HEK293T (cell line): ENCODE measurements at regions not wholly inside any gene's neighbourhood (a gene's known extent, or its start where the extent isn't known, plus 50 kb on each side); places are given as distances from the start of the nearest gene placed in this dataset.

ENCODE experiments used
- ARNT ChIP-seq: fragments of 450-650 bp; IDR thresholded peaks from 2 replicates; pipeline ENCODE4 v1.6.1; 2017; ENCODE audit warnings: mild to moderate bottlenecking
- BHLHE40 ChIP-seq: fragments of 450-650 bp; IDR thresholded peaks from 2 replicates; pipeline ENCODE4 v1.6.1; 2016; ENCODE audit warnings: mild to moderate bottlenecking, moderate library complexity, borderline replicate concordance
- ELF4 ChIP-seq: fragments of 450-650 bp; IDR thresholded peaks from 2 replicates; pipeline ENCODE4 v1.6.1; 2017; ENCODE audit warnings: antibody characterized with exemption
- FOXA1 ChIP-seq: fragments of 450-650 bp; IDR thresholded peaks from 2 replicates; pipeline ENCODE4 v1.6.1; 2016; ENCODE audit warnings: mild to moderate bottlenecking
- FOXK2 ChIP-seq: fragments of 450-650 bp; IDR thresholded peaks from 2 replicates; pipeline ENCODE4 v1.6.1; 2016; ENCODE audit warnings: mild to moderate bottlenecking
- FOXM1 ChIP-seq: fragments of 450-650 bp; IDR thresholded peaks from 2 replicates; pipeline ENCODE4 v1.6.1; 2017; ENCODE audit warnings: mild to moderate bottlenecking, borderline replicate concordance
- LEF1 ChIP-seq: fragments of 450-650 bp; IDR thresholded peaks from 2 replicates; pipeline ENCODE4 v1.6.1; 2017; ENCODE audit warnings: mild to moderate bottlenecking, borderline replicate concordance
- NFRKB ChIP-seq: fragments of 450-650 bp; IDR thresholded peaks from 2 replicates; pipeline ENCODE4 v1.6.1; 2016; ENCODE audit warnings: mild to moderate bottlenecking, moderate library complexity
- SP1 ChIP-seq: fragments of 450-650 bp; IDR thresholded peaks from 2 replicates; pipeline ENCODE4 v1.6.1; 2017
- SUZ12 ChIP-seq: fragments of 450-650 bp; IDR thresholded peaks from 2 replicates; pipeline ENCODE4 v1.6.1; 2016; ENCODE audit warnings: mild to moderate bottlenecking
- ZNF384 ChIP-seq: fragments of 450-650 bp; IDR thresholded peaks from 2 replicates; pipeline ENCODE4 v1.6.1; 2016

- TF ChIP-seq LEF1 (no peak), SP1 (no peak), ZNF384 (no peak), FOXM1 (no peak), FOXK2 (no peak), BHLHE40 (no peak), ARNT (no peak), ELF4 (no peak), FOXA1 (no peak), SUZ12 (no peak), NFRKB (no peak)
Observed at GRCh38 chr9:107715740-107716139, 226.2 kb upstream of the KLF4 start.
